ENCODE measurements at regions not wholly inside any gene's neighbourhood (a gene's known extent, or its start where the extent isn't known, plus 50 kb on each side); places are given as distances from the start of the nearest gene placed in this dataset.

- no CpG with 5 or more reads among the region's 6 CpGs for WGBS (ENCODE audit: insufficient coverage)
- Mint-ChIP-seq H3K36me3 (no peaks in the 10 kb centered on the region), H3K27me3 (ENCODE audit: low read depth in 3 of 3) (no peaks in the 10 kb centered on the region), H3K4me1 (no peaks in the 10 kb centered on the region), H3K27ac (no peak overlapping the region), H3K4me3 (no peak overlapping the region), H3K9me3 (peaks cover 0 to 27% (median 3%) of the 10 kb centered on the region in 7 donors)
- intact Hi-C loops (cut with micrococcal nuclease) = no loop called here
- no peaks in the 10 kb centered on the region for H3K27me3 ChIP-seq (ENCODE audit: control insufficient read depth in 2 of 2, insufficient read depth in 2 of 2, low read length in 2 of 2)
- H4K20me1 ChIP-seq (ENCODE audit: insufficient read depth, low read length) = no peaks in the 10 kb centered on the region
- H3K79me2 ChIP-seq (ENCODE audit: insufficient read depth, low read length) = no peaks in the 10 kb centered on the region
- H3K9ac ChIP-seq (ENCODE audit: insufficient read depth, low read length, poor library complexity, severe bottlenecking) = no peak overlapping the region
- no peak overlapping the region for H3K27ac ChIP-seq (ENCODE audit: low read depth in 1 of 2, low read length in 2 of 2)
- H3K4me2 ChIP-seq (replicated peaks; ENCODE audit: extremely low read depth, low read length, poor library complexity, severe bottlenecking) = no peak overlapping the region
- H3K4me3 ChIP-seq (replicated peaks in 1 of 3; ENCODE audit: low read depth in 2 of 3, low read length in 3 of 3) = no peak overlapping the region
- H3K4me1 ChIP-seq (ENCODE audit: control insufficient read depth in 1 of 2, insufficient read depth in 2 of 2, low read length in 2 of 2) = no peaks in the 10 kb centered on the region
- TF ChIP-seq CTCF (IDR thresholded peaks at IDR 0.05) = no peak
- peaks cover 11 to 12% of the 10 kb centered on the region in 2 donors for H3K9me3 ChIP-seq (replicated peaks in 1 of 2; ENCODE audit: control insufficient read depth in 1 of 2, insufficient read depth in 1 of 2, low read length in 2 of 2)
- no peak overlapping the region for H2AFZ ChIP-seq (ENCODE audit: insufficient read depth, low read depth, low read length, poor library complexity, severe bottlenecking)
- H3K36me3 ChIP-seq (replicated peaks in 1 of 2; ENCODE audit: control insufficient read depth in 1 of 2, insufficient read depth in 2 of 2, low read length in 2 of 2) = no peaks in the 10 kb centered on the region
- no peak for DNase-seq
These were observed 1941.0 kb upstream of the RAG2 start for GRCh38 chr11:38538866-38539680.

GRCh38 chr11:38530226-38530625, 1932.2 kb upstream of the RAG2 start:
- Histone ChIP-seq H2AFZ (ENCODE audit: insufficient read depth, low read depth, low read length, poor library complexity, severe bottlenecking) (no peak overlapping the region), H3K4me1 (ENCODE audit: control insufficient read depth in 1 of 2, insufficient read depth in 2 of 2, low read length in 2 of 2) (no peaks in the 10 kb centered on the region), H3K36me3 (replicated peaks in 1 of 2; ENCODE audit: control insufficient read depth in 1 of 2, insufficient read depth in 2 of 2, low read length in 2 of 2) (no peaks in the 10 kb centered on the region), H3K27me3 (ENCODE audit: control insufficient read depth in 2 of 2, insufficient read depth in 2 of 2, low read length in 2 of 2) (no peaks in the 10 kb centered on the region), H4K20me1 (ENCODE audit: insufficient read depth, low read length) (no peaks in the 10 kb centered on the region), H3K4me3 (replicated peaks in 1 of 3; ENCODE audit: low read depth in 2 of 3, low read length in 3 of 3) (no peak overlapping the region), H3K79me2 (ENCODE audit: insufficient read depth, low read length) (no peaks in the 10 kb centered on the region), H3K27ac (ENCODE audit: low read depth in 1 of 2, low read length in 2 of 2) (no peak overlapping the region), H3K9me3 (replicated peaks in 1 of 2; ENCODE audit: control insufficient read depth in 1 of 2, insufficient read depth in 1 of 2, low read length in 2 of 2) (peaks cover 11 to 22% of the 10 kb centered on the region in 2 donors), H3K9ac (ENCODE audit: insufficient read depth, low read length, poor library complexity, severe bottlenecking) (no peak overlapping the region), H3K4me2 (replicated peaks; ENCODE audit: extremely low read depth, low read length, poor library complexity, severe bottlenecking) (no peak overlapping the region)
- Mint-ChIP-seq H3K4me1 (no peaks in the 10 kb centered on the region), H3K27me3 (ENCODE audit: low read depth in 3 of 3) (peaks cover 0 to 2% (median 0%) of the 10 kb centered on the region in 3 donors), H3K27ac (peak overlapping the region in 1 of 7 donors; percentile 26), H3K9me3 (peaks cover 2 to 24% (median 8%) of the 10 kb centered on the region in 7 donors), H3K4me3 (no peak overlapping the region), H3K36me3 (no peaks in the 10 kb centered on the region)
- DNase-seq = no peak
- intact Hi-C loops (cut with micrococcal nuclease) = no loop called here
- WGBS (ENCODE audit: insufficient coverage) = 76% methylated on average over 2 of the region's 2 CpGs
- no peak for TF ChIP-seq CTCF (IDR thresholded peaks at IDR 0.05)
